Esophagus squamous epithelium (tissue), 5 donors: ENCODE measurements at regions not wholly inside any gene's neighbourhood (a gene's known extent, or its start where the extent isn't known, plus 50 kb on each side); places are given as distances from the start of the nearest gene placed in this dataset.

Experiments
- DNase-seq: peaks from one replicate; lab custom pipeline; 2025; lab: John Stamatoyannopoulos, UW
- H3K27ac ChIP-seq, 4 donors: fragments of 200-600 bp; sonication (generic); one replicate each; pipeline ENCODE4 v1.5.1; 2016 to 2019; ENCODE audit warnings: mild to moderate bottlenecking in 1 of 4
- H3K27me3 ChIP-seq, 4 donors: fragments of 200-600 bp; sonication (generic); 1 replicate in 3 of 4; 2 replicates in 1 of 4; pipeline versions ENCODE4 v1.5.1 to v1.6.0; 2017 to 2021; ENCODE audit warnings: antibody characterized with exemption in 1 of 4
- H3K36me3 ChIP-seq, 3 donors: fragments of 200-600 bp; sonication (generic); one replicate each; pipeline ENCODE4 v1.5.1; 2016 to 2019
- H3K4me1 ChIP-seq, 3 donors: fragments of 200-600 bp; sonication (generic); one replicate each; pipeline ENCODE4 v1.5.1; 2017 to 2019
- H3K4me3 ChIP-seq, 4 donors: fragments of 200-600 bp; sonication (generic); 1 replicate in 3 of 4; 2 replicates in 1 of 4; pipeline ENCODE4 v1.5.1; 2016 to 2019; ENCODE audit warnings: mild to moderate bottlenecking in 2 of 4, moderate library complexity in 1 of 4
- H3K9me3 ChIP-seq, 3 donors: fragments of 200-600 bp; sonication (generic); one replicate each; pipeline ENCODE4 v1.5.1; 2016 to 2019
- CTCF ChIP-seq, 6 experiments: fragments of 450-650 bp in 4 of 6; fragments of 200-600 bp in 2 of 6; sonication (generic) in 2 of 6; IDR thresholded peaks; one replicate each; pipeline ENCODE4 v1.5.1; 2016 to 2019; ENCODE audit warnings: antibody characterized with exemption in 6 of 6, mild to moderate bottlenecking in 4 of 6, moderate library complexity in 4 of 6
- POLR2A ChIP-seq, 4 donors: fragments of 450-650 bp; IDR thresholded peaks; one replicate each; pipeline ENCODE4 v1.6.1; 2017; ENCODE audit warnings: antibody characterized with exemption in 4 of 4, mild to moderate bottlenecking in 4 of 4, moderate library complexity in 3 of 4
- WGBS, 2 donors: methylation state at CpG; one replicate each; pipeline ENCODE4 v1.1.5; 2018; 5-methylcytosine and 5-hydroxymethylcytosine counted together
- intact Hi-C: fragments of 100-400 bp; cut with DNase I; formaldehyde crosslinking; loops from one replicate; pipeline ENCODE4 v1.15.0; 2022
- donor health status: DM: yes; HTN: yes; CAD: no.

DNA sequence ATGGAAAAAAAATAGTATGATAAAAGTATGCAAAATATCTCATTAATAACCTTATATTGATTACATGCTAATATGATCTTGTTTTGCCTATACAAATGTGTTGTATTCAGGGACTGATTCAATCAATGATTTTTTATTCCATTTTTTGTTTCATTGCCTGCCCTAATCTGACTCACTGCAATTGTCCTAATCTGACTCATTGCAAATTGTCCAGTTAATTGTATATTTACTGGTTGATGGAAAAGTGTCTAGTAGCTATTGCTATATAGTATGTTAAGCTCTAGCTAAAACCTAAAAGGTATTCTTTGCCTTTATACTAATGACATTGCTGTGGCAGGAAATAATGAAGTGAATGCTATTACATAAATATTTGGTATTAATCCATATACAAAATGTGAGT lies 728.9 kb upstream of the ZP4 start:
- H3K36me3 ChIP-seq = no peaks in the 10 kb centered on the region
- intact Hi-C loops = no loop called here
- no peak for DNase-seq
- TF ChIP-seq CTCF (IDR thresholded peaks at IDR 0.05) = no peak
- TF ChIP-seq POLR2A (IDR thresholded peaks at IDR 0.05) = no peak
- H3K9me3 ChIP-seq = no peaks in the 10 kb centered on the region
- no peak overlapping the region for H3K27ac ChIP-seq
- no peaks in the 10 kb centered on the region for H3K4me1 ChIP-seq
- H3K27me3 ChIP-seq = no peaks in the 10 kb centered on the region
- no peak overlapping the region for H3K4me3 ChIP-seq

GRCh38 chr1:238611406-238611805 lies 720.7 kb upstream of the ZP4 start:
- intact Hi-C loops = no loop called here
- TF ChIP-seq CTCF (IDR thresholded peaks at IDR 0.05) (no peak), POLR2A (IDR thresholded peaks at IDR 0.05) (no peak)
- Histone ChIP-seq H3K36me3 (no peaks in the 10 kb centered on the region), H3K27me3 (no peaks in the 10 kb centered on the region), H3K4me1 (peaks cover 0 to 8% (median 0%) of the 10 kb centered on the region in 3 donors), H3K27ac (no peak overlapping the region), H3K9me3 (no peaks in the 10 kb centered on the region), H3K4me3 (no peak overlapping the region)
- 36 to 53% methylated on average over 3 of the region's 3 CpGs for WGBS, 2 donors
- DNase-seq = no peak

DNA sequence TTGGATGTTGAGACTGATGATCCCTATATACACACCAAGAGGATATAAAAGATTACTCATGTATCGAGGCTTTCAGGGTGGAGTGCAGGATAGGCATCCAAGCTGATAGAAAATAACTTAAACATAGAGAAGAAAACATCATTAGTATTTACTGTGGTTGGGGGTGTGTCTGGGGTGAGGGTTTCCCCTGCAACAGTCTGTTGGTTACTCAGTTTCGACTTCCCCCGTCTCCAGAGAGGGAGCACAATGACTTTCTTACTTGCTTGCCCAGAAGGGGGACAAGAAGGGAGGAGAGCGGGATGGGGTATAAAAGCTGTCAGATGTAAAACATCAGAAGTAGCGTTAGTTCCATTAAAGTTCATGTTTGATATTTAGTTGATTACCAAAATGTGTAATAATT lies 717.4 kb upstream of the ZP4 start:
- intact Hi-C loops = no loop called here
- H3K9me3 ChIP-seq = no peaks in the 10 kb centered on the region
- WGBS, 2 donors = 61 to 75% methylated on average over 5 of the region's 5 CpGs
- no peak for DNase-seq
- no peak for TF ChIP-seq POLR2A (IDR thresholded peaks at IDR 0.05)
- TF ChIP-seq CTCF (IDR thresholded peaks at IDR 0.05) = no peak
- H3K36me3 ChIP-seq = no peaks in the 10 kb centered on the region
- no peak overlapping the region for H3K4me3 ChIP-seq
- no peak overlapping the region for H3K27ac ChIP-seq
- H3K27me3 ChIP-seq = no peaks in the 10 kb centered on the region
- peaks cover 0 to 8% (median 0%) of the 10 kb centered on the region in 3 donors for H3K4me1 ChIP-seq

DNA sequence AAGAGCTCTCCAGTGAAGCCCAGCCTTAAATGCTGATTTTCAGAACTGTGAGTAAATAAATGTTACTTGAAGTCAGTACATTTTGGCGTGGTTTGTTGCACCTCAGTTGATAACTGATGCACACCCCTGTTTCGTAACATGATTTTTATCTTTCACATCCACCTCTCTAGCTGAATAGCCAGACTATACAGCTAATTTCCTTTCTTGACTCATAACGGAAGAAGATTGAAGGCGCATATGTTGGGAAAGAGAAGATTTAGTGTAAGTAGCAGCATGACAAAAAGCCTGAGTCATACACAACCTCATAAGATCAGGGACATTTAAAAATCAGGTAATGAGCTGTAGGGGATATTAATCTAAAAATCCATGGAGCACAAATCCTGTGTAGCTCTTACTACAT lies 716.2 kb upstream of the ZP4 start:
- H3K36me3 ChIP-seq = no peaks in the 10 kb centered on the region
- intact Hi-C loops = no loop called here
- H3K4me3 ChIP-seq = no peak overlapping the region
- WGBS, 2 donors = 32 to 33% methylated on average over 4 of the region's 4 CpGs
- no peak for TF ChIP-seq POLR2A (IDR thresholded peaks at IDR 0.05)
- TF ChIP-seq CTCF (IDR thresholded peaks at IDR 0.05) = no peak
- H3K27ac ChIP-seq = no peak overlapping the region
- DNase-seq = no peak
- no peaks in the 10 kb centered on the region for H3K27me3 ChIP-seq
- no peaks in the 10 kb centered on the region for H3K9me3 ChIP-seq
- H3K4me1 ChIP-seq = peaks cover 0 to 8% (median 0%) of the 10 kb centered on the region in 3 donors

GRCh38 chr1:238606457-238606856 lies 715.7 kb upstream of the ZP4 start:
- no peak for DNase-seq
- Histone ChIP-seq H3K4me1 (peaks cover 0 to 8% (median 0%) of the 10 kb centered on the region in 3 donors), H3K27ac (no peak overlapping the region), H3K36me3 (no peaks in the 10 kb centered on the region), H3K27me3 (no peaks in the 10 kb centered on the region), H3K4me3 (no peak overlapping the region), H3K9me3 (no peaks in the 10 kb centered on the region)
- TF ChIP-seq CTCF (IDR thresholded peaks at IDR 0.05) = no peak
- intact Hi-C loops = no loop called here
- 49 to 68% methylated on average over 2 of the region's 2 CpGs for whole genome bisulfite sequencing, 2 donors
